Ascending aorta (tissue), 2 donors: ENCODE measurements at regions not wholly inside any gene's neighbourhood (a gene's known extent, or its start where the extent isn't known, plus 50 kb on each side); places are given as distances from the start of the nearest gene placed in this dataset.

ENCODE experiments used
- DNase-seq, 2 donors: peaks; one replicate each; pipeline ENCODE4 v3.0.0-alpha.2; 2019; ENCODE audit warnings: low spot score in 2 of 2
- H3K27ac ChIP-seq, 2 donors: fragments of 200-600 bp; sonication (generic); one replicate each; pipeline ENCODE4 v1.5.1; 2016 to 2017; ENCODE audit warnings: mild to moderate bottlenecking in 1 of 2
- H3K27me3 ChIP-seq: fragments of 200-600 bp; sonication (generic); one replicate; pipeline ENCODE4 v1.5.1; 2017
- H3K36me3 ChIP-seq, 2 donors: fragments of 200-600 bp; sonication (generic); one replicate each; pipeline ENCODE4 v1.5.1; 2016
- H3K4me1 ChIP-seq, 2 donors: fragments of 200-600 bp; sonication (generic); one replicate each; pipeline ENCODE4 v1.5.1; 2016 to 2017; ENCODE audit warnings: mild to moderate bottlenecking in 1 of 2
- H3K4me3 ChIP-seq, 2 donors: fragments of 200-600 bp; sonication (generic); one replicate each; pipeline ENCODE4 v1.5.1; 2016 to 2017; ENCODE audit warnings: mild to moderate bottlenecking in 1 of 2
- H3K9me3 ChIP-seq, 2 donors: fragments of 200-600 bp; sonication (generic); one replicate each; pipeline ENCODE4 v1.5.1; 2016
- CTCF ChIP-seq, 3 experiments: fragments of 200-600 bp in 2 of 3; fragments of 450-650 bp in 1 of 3; sonication (generic) in 2 of 3; IDR thresholded peaks; one replicate each; pipeline ENCODE4 v1.5.1; 2016 to 2019; ENCODE audit warnings: antibody characterized with exemption in 3 of 3, mild to moderate bottlenecking in 1 of 3, moderate library complexity in 1 of 3
- intact Hi-C: fragments of 100-400 bp; cut with DNase I; formaldehyde crosslinking; loops from one replicate; pipeline ENCODE4 v1.15.1; 2023

DNA sequence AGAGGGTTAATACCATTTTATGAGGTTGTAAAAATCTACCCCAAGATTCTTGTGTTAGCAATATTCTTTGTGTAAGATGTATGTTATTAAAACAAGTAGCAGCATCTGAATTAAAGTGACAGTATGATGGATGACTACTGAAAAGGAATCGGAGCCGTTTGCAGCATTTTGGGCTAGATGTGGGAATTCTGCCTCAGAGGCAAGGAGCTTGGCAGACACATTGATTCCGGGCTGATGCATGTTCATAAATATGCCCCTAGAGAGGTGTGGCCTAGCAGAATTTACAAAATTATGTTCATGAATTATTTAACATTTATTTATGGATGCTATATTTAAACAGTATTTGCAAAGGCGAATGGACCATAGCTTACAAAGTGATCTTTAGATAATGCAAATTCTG, 389.0 kb upstream of the ETAA1 start:
- Histone ChIP-seq H3K4me3 (no peak overlapping the region), H3K36me3 (no peaks in the 10 kb centered on the region), H3K27ac (no peak overlapping the region), H3K4me1 (no peaks in the 10 kb centered on the region), H3K9me3 (no peaks in the 10 kb centered on the region), H3K27me3 (no peaks in the 10 kb centered on the region)
- DNase-seq, result no peak
- no peak for TF ChIP-seq CTCF (IDR thresholded peaks at IDR 0.05)
- intact Hi-C loops, result no loop called here

GRCh38 chr2:67012165-67012564, 385.0 kb upstream of the ETAA1 start:
- DNase-seq, result no peak
- H3K27me3 ChIP-seq, result no peaks in the 10 kb centered on the region
- H3K36me3 ChIP-seq, result no peaks in the 10 kb centered on the region
- intact Hi-C loops, result no loop called here
- H3K4me1 ChIP-seq, result no peaks in the 10 kb centered on the region
- no peak overlapping the region for H3K27ac ChIP-seq
- H3K4me3 ChIP-seq, result no peak overlapping the region
- no peak for TF ChIP-seq CTCF (IDR thresholded peaks at IDR 0.05)
- no peaks in the 10 kb centered on the region for H3K9me3 ChIP-seq

DNA sequence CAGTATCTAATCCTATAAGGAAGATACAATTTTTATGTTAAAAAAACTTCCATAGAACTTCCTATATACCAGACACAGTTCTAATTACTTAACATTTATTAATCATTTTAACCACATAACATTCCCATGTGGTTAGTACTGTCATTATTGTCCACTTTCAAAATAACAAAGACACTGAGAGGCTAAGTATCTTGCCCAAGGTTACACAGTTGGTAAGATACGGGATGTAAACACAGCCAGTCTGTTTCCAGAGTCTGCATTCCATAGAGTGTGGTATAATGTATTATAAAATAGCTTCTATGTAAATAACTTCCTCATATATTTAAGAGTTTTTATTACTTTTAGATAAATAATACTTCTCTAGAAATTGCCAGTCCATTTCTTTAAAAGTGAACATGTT, 383.3 kb upstream of the ETAA1 start:
- Histone ChIP-seq H3K4me3 (no peak overlapping the region), H3K36me3 (no peaks in the 10 kb centered on the region), H3K27ac (no peak overlapping the region), H3K4me1 (no peaks in the 10 kb centered on the region), H3K27me3 (no peaks in the 10 kb centered on the region), H3K9me3 (no peaks in the 10 kb centered on the region)
- TF ChIP-seq CTCF (IDR thresholded peaks at IDR 0.05), result no peak
- intact Hi-C loops, result no loop called here
- DNase-seq, result no peak

DNA sequence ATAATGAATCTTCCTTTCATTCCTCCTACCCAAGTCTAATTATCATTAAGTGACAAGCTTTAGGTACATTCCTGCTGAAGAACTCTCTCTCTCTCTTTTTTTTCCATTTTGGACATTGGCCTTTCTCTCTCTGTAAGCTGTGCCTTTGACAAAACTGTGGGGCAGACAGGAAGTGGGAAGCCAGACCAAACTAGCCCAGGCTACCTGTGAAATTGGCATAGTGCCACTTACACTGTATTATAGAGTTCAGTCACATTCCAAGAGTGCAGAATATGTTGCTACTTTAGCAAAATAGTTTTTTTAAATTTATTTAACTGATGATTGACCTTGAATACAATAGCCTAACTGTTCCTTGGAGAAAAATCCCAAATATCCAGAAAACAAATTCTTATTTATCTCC, 381.5 kb upstream of the ETAA1 start:
- no peak for TF ChIP-seq CTCF (IDR thresholded peaks at IDR 0.05)
- Histone ChIP-seq H3K27ac (no peak overlapping the region), H3K4me3 (no peak overlapping the region), H3K4me1 (no peaks in the 10 kb centered on the region), H3K9me3 (no peaks in the 10 kb centered on the region), H3K27me3 (no peaks in the 10 kb centered on the region), H3K36me3 (no peaks in the 10 kb centered on the region)
- no peak for DNase-seq
- intact Hi-C loops, result no loop called here

DNA sequence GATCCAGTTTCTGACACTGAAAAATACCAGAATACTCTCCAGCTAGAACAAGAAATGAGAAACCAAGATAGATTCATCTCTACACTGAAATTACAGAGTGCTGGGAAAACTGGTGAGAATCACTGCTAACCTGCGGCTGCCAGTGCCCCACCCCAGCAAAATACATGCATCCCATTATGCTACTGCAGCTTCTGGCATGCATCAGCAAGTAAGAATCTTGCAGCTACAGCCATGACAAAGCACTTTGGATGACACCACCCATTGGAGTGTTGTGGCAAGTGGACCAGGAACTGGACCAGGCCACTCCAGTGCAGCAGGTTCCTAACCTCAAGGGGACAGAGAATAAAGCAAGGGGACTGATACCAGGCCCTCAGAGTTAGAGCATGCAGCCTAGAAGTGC, 378.8 kb upstream of the ETAA1 start:
- TF ChIP-seq CTCF (IDR thresholded peaks at IDR 0.05), result no peak
- no peak for DNase-seq
- no peak overlapping the region for H3K4me3 ChIP-seq
- no peaks in the 10 kb centered on the region for H3K27me3 ChIP-seq
- intact Hi-C loops, result no loop called here
- H3K4me1 ChIP-seq, result no peaks in the 10 kb centered on the region
- H3K27ac ChIP-seq, result no peak overlapping the region
- H3K9me3 ChIP-seq, result no peaks in the 10 kb centered on the region
- no peaks in the 10 kb centered on the region for H3K36me3 ChIP-seq

DNA sequence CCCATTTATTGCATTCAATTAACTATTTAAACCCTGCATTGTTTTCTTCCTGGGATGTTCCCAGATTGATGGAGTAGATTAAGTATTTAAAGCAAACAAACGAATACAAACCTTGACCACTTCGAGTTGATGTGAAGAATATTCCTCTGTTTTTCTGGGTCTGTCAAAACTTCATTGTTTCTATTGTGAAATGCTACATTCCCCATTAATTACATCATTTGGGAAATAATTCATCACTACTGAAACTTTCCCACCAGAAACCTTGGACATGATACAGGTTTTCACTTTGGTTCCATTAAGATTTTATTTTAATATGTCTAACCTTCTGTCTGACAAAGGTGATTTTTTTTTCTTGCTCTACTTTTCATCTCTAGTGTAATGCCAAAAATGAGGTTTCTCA, 365.1 kb upstream of the ETAA1 start:
- Histone ChIP-seq H3K27ac (no peak overlapping the region), H3K9me3 (no peaks in the 10 kb centered on the region), H3K4me1 (no peaks in the 10 kb centered on the region), H3K4me3 (no peak overlapping the region), H3K27me3 (no peaks in the 10 kb centered on the region), H3K36me3 (no peaks in the 10 kb centered on the region)
- intact Hi-C loops, result no loop called here
- no peak for TF ChIP-seq CTCF (IDR thresholded peaks at IDR 0.05)
- DNase-seq, result no peak
